SK-N-SH (cell line): ENCODE measurements at regions not wholly inside any gene's neighbourhood (a gene's known extent, or its start where the extent isn't known, plus 50 kb on each side); places are given as distances from the start of the nearest gene placed in this dataset.

Source experiments
- CTCF ChIP-seq: fragments of 200-600 bp; sonication (generic); IDR thresholded peaks from 2 replicates; pipeline ENCODE4 v1.6.1; 2017; ENCODE audit warnings: antibody characterized with exemption, mild to moderate bottlenecking, moderate library complexity
- ELF1 ChIP-seq: IDR thresholded peaks from 2 replicates; pipeline ENCODE4 v1.4.0; 2012
- EZH2phosphoT487 ChIP-seq: fragments of 200-600 bp; sonication (generic); IDR thresholded peaks from 2 replicates; pipeline ENCODE4 v1.6.1; 2017; ENCODE audit warnings: low read depth, mixed run types, mild to moderate bottlenecking, antibody characterized with exemption, moderate library complexity, borderline replicate concordance
- FOXM1 ChIP-seq: IDR thresholded peaks from 2 replicates; pipeline ENCODE4 v1.4.0; 2012; ENCODE audit warnings: low read depth, mild to moderate bottlenecking
- MEF2A ChIP-seq: IDR thresholded peaks from 2 replicates; pipeline ENCODE4 v1.4.0; 2012; ENCODE audit warnings: low read depth, borderline replicate concordance
- MXI1 ChIP-seq: IDR thresholded peaks from 2 replicates; pipeline ENCODE4 v1.6.1; 2012; ENCODE audit warnings: mild to moderate bottlenecking, low read depth, low read length, improper control_type of control experiment
- POLR2AphosphoS5 ChIP-seq: IDR thresholded peaks from 2 replicates; pipeline ENCODE4 v1.6.1; 2012; ENCODE audit warnings: low read depth, low read length
- REST ChIP-seq: IDR thresholded peaks from 2 replicates; pipeline ENCODE4 v1.6.1; 2012; ENCODE audit warnings: mild to moderate bottlenecking, low read depth, low read length, moderate library complexity
- RXRA ChIP-seq: IDR thresholded peaks from 2 replicates; pipeline ENCODE4 v1.4.0; 2012; ENCODE audit warnings: low read depth, mild to moderate bottlenecking, borderline replicate concordance
- TAF1 ChIP-seq: IDR thresholded peaks from 2 replicates; pipeline ENCODE4 v1.6.1; 2012; ENCODE audit warnings: low read depth, mild to moderate bottlenecking, low read length, moderate library complexity, borderline replicate concordance

- TF ChIP-seq CTCF (no peak), FOXM1 (no peak), POLR2AphosphoS5 (no peak), TAF1 (no peak), REST (no peak), RXRA (no peak), ELF1 (no peak), MEF2A (no peak), MXI1 (no peak), EZH2phosphoT487 (no peak)
These were observed 198.2 kb upstream of the DTNA start for GRCh38 chr18:34511879-34512278.
